BJ (cell line): ENCODE measurements at regions not wholly inside any gene's neighbourhood (a gene's known extent, or its start where the extent isn't known, plus 50 kb on each side); places are given as distances from the start of the nearest gene placed in this dataset.
"Not testable (repeated sequence)": the region's sequence is repeated elsewhere in the genome, so short reads cannot be mapped to it uniquely, and the experiment has no call there.

Experiments used
- CTCF ChIA-PET: fragments of 350-600 bp; formaldehyde crosslinking; extraction: SDS; loops from one replicate; lab custom pipeline; 2021; ENCODE audit warnings: antibody characterized with exemption, inconsistent platforms; lab: Yijun Ruan, JAX
- POLR2A ChIA-PET: fragments of 300-600 bp; sonication (Branson Sonifier 250); formaldehyde crosslinking; extraction: SDS; loops from one replicate; lab custom pipeline; 2021; ENCODE audit warnings: antibody characterized with exemption; lab: Charles Lee
- DNase-seq: peaks from one replicate; pipeline ENCODE4 v3.0.0-alpha.2; 2011; ENCODE audit warnings: low read depth
- H3K27me3 ChIP-seq: 2 replicates; pipeline ENCODE4 v1.6.0; 2011; ENCODE audit warnings: low read length; ENCODE audit not compliant: control insufficient read depth, insufficient read depth
- H3K36me3 ChIP-seq: 2 replicates; pipeline ENCODE4 v1.5.1; 2011; ENCODE audit warnings: low read length; ENCODE audit not compliant: control insufficient read depth, insufficient read depth
- H3K4me3 ChIP-seq: 2 replicates; pipeline ENCODE4 v1.5.1; 2011; ENCODE audit warnings: low read depth, mild to moderate bottlenecking, control low read depth, low read length
- TF ChIP-seq, protein P1 (sequence below): IDR thresholded peaks from 2 replicates; pipeline ENCODE4 v1.5.1; 2011; ENCODE audit warnings: low read depth, mild to moderate bottlenecking, control low read depth, inconsistent platforms, low read length, moderate library complexity; ENCODE audit not compliant: insufficient read depth

GRCh38 chrX:76827672-76828071, 400.2 kb downstream of the MAGEE1 start:
- POLR2A ChIA-PET, result no interaction called here
- Histone ChIP-seq H3K27me3 (no peaks in the 10 kb centered on the region), H3K36me3 (no peaks in the 10 kb centered on the region), H3K4me3 (no peak overlapping the region)
- TF ChIP-seq, protein P1, sequence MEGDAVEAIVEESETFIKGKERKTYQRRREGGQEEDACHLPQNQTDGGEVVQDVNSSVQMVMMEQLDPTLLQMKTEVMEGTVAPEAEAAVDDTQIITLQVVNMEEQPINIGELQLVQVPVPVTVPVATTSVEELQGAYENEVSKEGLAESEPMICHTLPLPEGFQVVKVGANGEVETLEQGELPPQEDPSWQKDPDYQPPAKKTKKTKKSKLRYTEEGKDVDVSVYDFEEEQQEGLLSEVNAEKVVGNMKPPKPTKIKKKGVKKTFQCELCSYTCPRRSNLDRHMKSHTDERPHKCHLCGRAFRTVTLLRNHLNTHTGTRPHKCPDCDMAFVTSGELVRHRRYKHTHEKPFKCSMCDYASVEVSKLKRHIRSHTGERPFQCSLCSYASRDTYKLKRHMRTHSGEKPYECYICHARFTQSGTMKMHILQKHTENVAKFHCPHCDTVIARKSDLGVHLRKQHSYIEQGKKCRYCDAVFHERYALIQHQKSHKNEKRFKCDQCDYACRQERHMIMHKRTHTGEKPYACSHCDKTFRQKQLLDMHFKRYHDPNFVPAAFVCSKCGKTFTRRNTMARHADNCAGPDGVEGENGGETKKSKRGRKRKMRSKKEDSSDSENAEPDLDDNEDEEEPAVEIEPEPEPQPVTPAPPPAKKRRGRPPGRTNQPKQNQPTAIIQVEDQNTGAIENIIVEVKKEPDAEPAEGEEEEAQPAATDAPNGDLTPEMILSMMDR, result no peak
- DNase-seq, result no peak
- CTCF ChIA-PET, result no interaction called here

DNA sequence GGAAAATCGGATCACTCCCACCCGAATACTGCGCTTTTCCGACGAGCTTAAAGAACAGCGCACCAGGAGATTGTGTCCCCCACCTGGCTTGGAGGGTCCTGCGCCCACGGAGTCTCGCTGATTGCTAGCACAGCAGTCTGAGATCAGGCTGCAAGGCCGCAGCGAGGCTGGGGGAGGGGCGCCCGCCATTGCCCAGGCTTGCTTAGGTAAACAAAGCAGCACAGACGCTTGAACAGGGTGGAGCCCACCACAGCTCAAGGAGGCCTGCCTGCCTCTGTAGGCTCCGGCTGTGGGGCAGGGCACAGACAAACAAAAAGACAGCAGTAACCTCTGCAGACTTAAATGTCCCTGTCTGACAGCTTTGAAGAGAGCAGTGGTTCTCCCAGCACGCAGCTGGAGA, 413.4 kb downstream of the MAGEE1 start:
- H3K36me3 ChIP-seq, DNase-seq, POLR2A ChIA-PET, H3K27me3 ChIP-seq, CTCF ChIA-PET, H3K4me3 ChIP-seq: not testable (repeated sequence)

GRCh38 chrX:76850851-76851250, 423.3 kb downstream of the MAGEE1 start:
- TF ChIP-seq, protein P1, result no peak
- CTCF ChIA-PET, result no interaction called here
- DNase-seq, result no peak
- no peak overlapping the region for H3K4me3 ChIP-seq
- H3K27me3 ChIP-seq, result no peaks in the 10 kb centered on the region
- POLR2A ChIA-PET, result no interaction called here
- H3K36me3 ChIP-seq, result no peaks in the 10 kb centered on the region

DNA sequence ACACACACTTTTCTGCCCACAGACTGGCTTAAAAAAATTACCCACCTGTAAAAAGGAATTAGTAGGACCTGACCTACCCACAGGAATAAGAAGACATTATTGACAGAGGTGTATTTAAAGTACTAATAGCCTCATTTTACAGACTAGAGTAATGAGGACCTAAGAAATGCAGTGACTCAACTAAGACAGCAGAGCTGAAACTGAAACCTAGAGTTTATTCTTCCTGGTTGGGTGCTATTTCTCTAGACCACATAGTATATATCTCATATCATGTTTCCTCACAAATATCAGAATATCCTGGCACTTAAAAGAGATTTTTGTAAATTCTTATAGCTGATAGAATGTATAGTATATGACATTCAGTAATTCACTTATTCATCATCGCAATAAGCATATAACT, 435.0 kb downstream of the MAGEE1 start:
- TF ChIP-seq, protein P1, result no peak
- no peaks in the 10 kb centered on the region for H3K36me3 ChIP-seq
- no peak overlapping the region for H3K4me3 ChIP-seq
- CTCF ChIA-PET, result no interaction called here
- H3K27me3 ChIP-seq, result no peaks in the 10 kb centered on the region
- DNase-seq, result no peak
- POLR2A ChIA-PET, result no interaction called here

DNA sequence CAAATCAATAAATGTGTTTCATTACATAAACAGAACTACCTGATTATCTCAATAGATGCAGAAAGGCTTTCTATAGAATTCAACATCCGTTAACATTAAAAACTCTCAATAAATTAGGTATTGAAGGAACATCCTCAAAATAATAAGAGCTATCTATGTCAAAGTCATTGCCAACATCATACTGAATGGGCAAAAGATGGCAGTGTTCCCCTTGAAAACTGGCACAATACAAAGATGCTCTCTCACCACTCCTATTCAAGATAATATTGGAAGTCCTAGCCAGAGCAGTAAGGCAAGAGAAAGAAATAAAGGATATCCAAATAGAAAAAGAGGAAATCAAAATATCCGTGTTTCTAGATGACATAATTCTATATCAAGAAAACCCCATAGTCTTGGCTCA, 466.4 kb downstream of the MAGEE1 start:
- TF ChIP-seq, protein P1, result no peak
- POLR2A ChIA-PET, result no interaction called here
- no peak overlapping the region for H3K4me3 ChIP-seq
- CTCF ChIA-PET, result no interaction called here
- no peaks in the 10 kb centered on the region for H3K27me3 ChIP-seq
- no peaks in the 10 kb centered on the region for H3K36me3 ChIP-seq
- no peak for DNase-seq

- DNase-seq, result no peak
- no peak overlapping the region for H3K4me3 ChIP-seq
- ChIA-PET POLR2A (no interaction called here), CTCF (no interaction called here)
- H3K27me3 ChIP-seq, result no peaks in the 10 kb centered on the region
- H3K36me3 ChIP-seq, result no peaks in the 10 kb centered on the region
- TF ChIP-seq, protein P1, result no peak
Observed at GRCh38 chrX:76915836-76916235, 488.3 kb downstream of the MAGEE1 start.
